ENCODE measurements at regions not wholly inside any gene's neighbourhood (a gene's known extent, or its start where the extent isn't known, plus 50 kb on each side); places are given as distances from the start of the nearest gene placed in this dataset.

GRCh38 chr1:56170784-56171320 is 408.5 kb downstream of the PLPP3 start:
- in situ Hi-C loops (cut with HindIII; ENCODE audit: low sequenced_read_pairs) = no loop called here

DNA sequence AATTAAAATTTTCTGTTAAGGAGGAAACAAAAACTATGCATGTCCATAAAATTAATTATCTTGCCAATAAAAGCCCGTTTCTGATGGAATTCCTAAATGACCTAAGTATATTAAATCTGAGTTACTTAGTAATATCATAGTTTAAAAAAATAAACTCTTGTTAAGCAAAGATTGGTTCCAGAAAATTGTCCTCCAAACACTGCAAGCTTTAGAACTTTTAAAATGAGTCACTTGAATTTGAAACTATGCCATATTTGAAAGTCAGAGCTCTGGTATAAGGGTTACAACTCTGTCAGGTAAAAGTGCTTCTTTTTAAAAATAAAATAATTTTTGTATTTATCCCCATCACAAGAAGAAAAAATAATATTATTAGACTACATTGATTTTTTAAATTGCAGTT is 409.5 kb downstream of the PLPP3 start:
- in situ Hi-C loops (cut with HindIII; ENCODE audit: low sequenced_read_pairs) = no loop called here

- in situ Hi-C loops (cut with HindIII; ENCODE audit: low sequenced_read_pairs) = no loop called here
Observed at GRCh38 chr1:56168176-56168575, 411.2 kb downstream of the PLPP3 start.

DNA sequence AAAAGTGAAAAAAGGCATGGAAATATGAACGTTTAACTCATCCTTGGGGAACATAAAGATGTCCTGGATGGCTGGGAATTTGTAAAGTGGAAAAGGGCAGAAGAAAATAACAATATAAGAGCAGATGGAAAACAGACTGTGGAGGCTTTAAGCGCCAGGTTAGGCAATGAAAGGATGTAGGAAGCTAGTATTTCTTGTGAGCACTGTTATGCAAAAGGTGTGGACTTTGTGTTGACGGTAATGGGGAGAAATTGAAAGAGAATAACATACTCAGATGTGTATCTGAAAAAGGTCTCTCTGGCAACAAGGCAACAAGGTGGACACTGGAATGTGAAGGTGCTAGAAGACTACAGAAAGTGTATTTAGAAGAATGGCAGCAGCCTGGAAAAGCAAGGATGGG is 411.8 kb downstream of the PLPP3 start:
- in situ Hi-C loops (cut with HindIII; ENCODE audit: low sequenced_read_pairs) = no loop called here

- in situ Hi-C loops (cut with HindIII; ENCODE audit: low sequenced_read_pairs) = no loop called here
Observed at GRCh38 chr1:56160773-56161315, 418.5 kb downstream of the PLPP3 start.

DNA sequence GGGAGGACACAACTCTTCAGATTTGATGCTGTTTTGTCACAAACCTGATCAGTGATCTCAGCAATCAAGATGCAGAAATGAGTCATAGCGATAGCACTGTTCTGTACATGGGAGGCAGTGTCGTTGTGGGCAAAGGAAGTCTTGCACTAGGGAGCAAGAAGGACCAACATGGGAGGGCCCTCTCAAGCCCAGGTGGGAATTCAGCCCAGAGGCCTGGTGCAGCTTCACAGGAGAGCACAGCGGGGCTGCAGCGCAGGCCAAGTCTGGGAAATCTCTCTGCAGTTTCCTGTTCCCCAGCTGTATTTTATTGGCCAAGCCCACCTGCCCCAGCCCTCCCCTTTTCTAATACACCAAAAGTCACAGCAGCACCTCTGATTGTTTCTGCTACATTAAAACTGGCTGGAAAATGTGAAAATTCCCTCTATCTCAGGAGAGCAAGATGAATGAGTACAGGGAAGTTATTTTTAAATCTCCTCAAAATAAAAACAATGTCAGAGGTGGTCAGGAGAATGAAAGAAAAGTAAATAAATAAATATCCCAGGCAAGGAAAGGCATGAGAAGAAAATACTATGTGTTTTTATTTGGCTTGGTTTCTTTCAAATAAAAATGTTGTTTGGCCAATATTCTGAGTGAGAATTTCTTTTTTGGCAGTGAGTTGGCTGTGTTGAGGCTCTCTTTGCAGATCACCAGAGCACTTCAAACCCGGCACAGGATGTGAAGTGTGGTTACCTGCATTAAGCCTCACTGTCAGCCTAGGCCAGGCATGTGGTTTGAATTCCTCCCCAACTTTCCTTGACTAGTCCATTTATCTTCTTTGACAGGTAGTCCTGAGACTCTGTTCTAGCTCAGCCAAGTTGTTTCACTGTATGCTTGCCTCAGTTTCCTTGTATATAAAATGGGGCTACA is 422.1 kb downstream of the PLPP3 start:
- in situ Hi-C loops (cut with HindIII; ENCODE audit: low sequenced_read_pairs) = no loop called here

DNA sequence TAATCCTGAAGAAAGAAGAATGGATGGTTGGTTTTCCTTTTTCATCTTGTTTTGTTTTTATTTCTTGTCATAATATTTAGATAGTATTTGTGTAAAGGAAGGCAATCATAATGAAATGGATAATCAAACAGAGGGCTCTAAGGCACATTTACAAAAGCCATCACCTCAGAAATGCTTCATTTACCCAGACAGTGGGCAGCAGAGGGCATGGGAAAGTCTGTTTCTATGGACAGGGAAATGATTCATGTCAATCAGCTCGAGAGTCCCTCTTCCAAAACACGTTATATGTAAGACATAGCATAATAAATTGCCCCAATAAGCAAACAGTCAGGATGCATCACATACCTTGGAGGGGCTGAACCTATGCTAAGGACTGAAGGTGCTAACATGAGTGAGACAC is 426.1 kb downstream of the PLPP3 start:
- in situ Hi-C loops (cut with HindIII; ENCODE audit: low sequenced_read_pairs) = no loop called here

- in situ Hi-C loops (cut with HindIII; ENCODE audit: low sequenced_read_pairs) = no loop called here
Observed at GRCh38 chr1:56152635-56153034, 426.7 kb downstream of the PLPP3 start.

DNA sequence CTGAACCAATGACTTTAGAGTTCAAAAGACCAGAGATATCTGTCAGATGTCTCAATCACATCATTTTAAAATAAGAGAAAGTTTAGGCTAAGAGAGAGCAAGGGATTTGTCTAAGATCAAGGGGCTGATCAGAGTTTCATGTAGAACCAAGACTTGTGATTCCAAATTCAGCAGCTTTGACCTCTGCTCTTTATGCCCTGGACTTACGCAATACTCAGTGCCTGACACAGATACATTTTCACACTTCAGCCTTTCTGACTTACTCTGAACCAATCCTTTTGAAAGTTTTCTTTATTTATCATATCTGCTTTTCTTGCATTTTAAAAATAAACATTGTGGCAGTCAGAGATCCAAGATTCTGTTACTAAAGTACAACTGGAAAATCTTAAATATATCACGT is 428.0 kb downstream of the PLPP3 start:
- in situ Hi-C loops (cut with HindIII; ENCODE audit: low sequenced_read_pairs) = no loop called here

DNA sequence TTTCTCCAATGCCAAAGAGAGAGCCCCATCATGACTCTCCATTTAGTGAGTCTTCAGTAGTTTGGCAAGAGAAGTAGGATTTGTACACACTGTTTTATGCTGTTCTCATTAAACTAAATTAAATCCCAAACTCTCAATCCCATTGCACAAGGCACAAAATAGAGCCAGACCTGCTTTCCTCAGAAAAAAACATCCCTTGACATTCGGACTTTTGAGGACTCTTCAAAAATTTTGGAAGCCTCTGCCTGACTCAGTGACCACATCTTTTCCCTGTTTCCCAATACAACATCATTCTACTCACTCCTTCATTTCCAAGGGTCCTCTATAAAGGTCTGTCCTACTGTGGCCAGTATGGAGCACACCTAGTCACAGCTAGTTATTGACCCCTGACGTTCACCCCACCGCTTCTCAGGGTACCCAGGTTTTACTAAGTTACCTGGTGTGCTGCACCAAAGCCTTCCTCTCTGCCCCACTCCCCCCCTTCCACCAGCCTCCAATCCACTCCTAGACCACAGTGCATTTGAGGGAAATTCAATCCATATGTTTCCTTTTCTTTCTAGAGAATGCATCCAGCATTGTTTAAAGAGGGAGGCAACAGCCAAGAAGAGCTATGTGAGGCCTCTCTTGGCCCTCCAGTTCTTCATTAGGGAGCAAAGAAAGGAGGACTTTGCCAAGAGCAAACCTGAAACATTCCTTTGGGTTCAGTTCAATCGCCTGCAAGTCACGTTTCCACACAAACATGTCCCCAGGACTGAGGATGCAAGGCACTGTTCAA is 428.7 kb downstream of the PLPP3 start:
- in situ Hi-C loops (cut with HindIII; ENCODE audit: low sequenced_read_pairs) = no loop called here

DNA sequence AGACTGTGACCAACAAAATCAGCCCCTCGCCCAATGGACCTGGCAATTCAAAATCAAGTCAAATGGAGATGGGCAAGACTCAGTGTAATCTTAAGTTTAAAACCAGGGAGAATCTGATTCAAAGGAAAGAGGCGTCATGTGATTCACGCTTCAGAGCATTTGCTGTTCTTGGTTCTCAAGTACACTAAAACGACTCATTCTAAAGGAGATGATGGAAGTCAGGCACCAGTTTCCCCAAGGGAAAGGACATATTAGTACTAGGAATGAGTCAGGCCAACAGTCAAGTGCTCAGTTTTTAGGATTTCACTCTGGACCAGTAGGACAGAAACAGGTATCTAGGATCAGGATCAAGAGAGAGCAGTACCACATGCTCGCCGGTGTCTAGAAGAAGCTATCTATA is 429.6 kb downstream of the PLPP3 start:
- in situ Hi-C loops (cut with HindIII; ENCODE audit: low sequenced_read_pairs) = no loop called here

DNA sequence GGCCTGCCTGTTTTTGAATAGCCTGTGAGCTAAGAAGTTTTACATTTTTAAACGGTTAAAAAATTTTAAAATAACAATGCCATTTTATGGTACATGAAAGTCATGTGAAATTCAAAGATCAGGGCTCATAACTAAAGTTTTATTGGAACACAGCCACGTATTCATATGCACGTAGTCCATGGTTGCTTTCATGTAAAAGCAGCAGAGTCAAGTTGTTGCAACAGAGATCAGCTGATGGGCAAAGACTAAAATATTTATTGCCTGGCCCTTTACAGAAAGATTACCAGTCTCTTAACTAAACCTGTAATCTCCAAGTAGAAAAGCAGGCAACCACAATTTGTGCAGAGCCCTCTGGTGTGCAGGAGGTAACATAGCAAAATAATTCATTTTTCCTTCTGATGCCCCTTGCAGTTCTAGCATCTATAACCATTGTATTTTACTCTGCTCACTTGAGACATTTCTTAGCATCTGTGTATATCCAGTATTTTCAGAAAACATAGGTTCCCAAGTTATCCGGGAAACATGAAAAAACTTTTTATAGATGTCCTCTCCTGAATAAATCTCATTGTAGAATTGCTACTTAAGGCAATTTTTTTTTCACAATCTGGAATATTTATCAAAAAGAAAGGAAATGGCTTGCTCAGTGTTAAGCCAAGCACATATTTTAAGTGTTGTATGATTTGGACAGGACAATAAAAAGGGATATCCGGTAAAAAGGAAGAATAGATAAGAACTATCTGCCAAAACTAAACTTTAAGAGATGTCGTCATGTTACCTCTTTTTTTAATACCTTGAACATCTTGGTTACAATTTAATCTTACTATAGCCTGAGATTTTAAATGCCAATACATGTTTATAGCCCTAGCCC is 430.8 kb downstream of the PLPP3 start:
- in situ Hi-C loops (cut with HindIII; ENCODE audit: low sequenced_read_pairs) = no loop called here

DNA sequence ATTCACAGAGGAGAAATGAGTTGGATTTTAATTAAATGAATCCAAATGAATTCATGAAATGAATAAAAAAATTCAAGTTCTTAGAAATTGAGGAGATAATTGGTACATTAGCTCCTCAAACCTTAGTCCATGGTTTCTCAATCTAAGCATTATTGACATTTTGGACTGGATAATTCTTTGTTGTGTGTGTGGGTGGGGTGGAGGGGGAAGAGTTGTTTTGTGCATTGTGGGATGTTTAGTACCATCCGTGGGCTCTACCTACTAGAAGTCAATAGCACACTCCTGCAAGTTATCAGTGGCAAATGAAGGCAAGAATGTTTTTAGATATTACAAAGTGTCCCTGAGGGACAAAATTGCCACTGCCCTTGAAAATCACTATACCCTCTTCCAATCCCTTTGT is 431.9 kb downstream of the PLPP3 start:
- in situ Hi-C loops (cut with HindIII; ENCODE audit: low sequenced_read_pairs) = no loop called here

- in situ Hi-C loops (cut with HindIII; ENCODE audit: low sequenced_read_pairs) = no loop called here
Observed at GRCh38 chr1:56147034-56147433, 432.3 kb downstream of the PLPP3 start.

DNA sequence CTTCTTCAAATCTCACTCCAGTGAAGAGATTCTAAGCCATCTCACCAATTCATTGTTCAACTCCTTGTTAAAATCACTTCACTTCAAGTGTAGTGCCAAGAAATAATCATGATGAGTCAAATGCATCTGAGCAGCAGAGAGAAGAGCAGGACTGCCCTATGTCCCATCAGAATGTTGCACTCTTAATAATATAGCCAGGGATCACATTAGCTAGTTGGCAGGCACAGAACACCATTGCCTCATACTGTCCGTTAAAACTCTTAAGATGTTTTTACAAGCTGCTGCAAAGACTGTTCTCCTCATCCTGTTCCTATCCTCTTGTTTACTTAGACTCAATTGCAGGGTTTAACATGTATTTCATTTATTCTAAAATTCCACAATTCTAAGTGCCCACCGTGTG is 432.9 kb downstream of the PLPP3 start:
- in situ Hi-C loops (cut with HindIII; ENCODE audit: low sequenced_read_pairs) = no loop called here

DNA sequence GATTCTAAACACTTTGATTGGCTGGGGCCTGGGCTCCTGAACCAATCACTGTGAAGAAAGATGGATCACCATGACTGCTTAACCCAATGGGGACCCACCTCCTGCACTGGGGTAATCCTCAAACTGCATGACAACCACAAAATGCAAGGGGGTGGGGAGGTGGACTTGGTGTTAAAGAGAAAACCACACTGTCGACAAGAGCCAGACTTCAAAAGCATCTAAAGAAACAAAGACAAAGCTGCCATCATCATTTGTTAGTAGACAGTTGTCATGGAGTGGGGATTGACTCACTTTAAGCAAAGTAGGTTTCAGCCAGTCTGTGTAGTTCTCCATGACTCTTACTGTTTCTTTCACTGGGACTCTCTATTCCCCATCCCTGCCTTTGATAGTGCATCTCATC is 433.8 kb downstream of the PLPP3 start:
- in situ Hi-C loops (cut with HindIII; ENCODE audit: low sequenced_read_pairs) = no loop called here

DNA sequence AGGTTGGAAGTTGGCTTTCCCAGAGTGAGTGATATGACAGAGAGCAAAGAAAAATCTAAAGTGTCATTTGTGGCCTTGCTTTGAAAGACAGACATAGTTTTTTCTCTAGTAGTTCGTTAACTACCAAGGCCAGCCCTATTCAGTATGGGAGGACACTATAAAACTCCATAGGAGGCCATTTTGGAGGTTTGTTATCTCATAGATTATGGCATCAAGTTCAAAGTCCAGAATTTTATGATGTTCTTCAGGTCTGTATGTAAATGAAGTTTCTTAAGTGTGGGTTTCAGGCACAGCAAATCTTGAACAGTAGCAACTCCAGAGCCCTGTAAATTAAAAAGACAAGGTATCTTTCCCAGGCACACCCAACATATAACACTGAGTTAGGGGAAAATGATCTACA is 437.1 kb downstream of the PLPP3 start:
- in situ Hi-C loops (cut with HindIII; ENCODE audit: low sequenced_read_pairs) = no loop called here

DNA sequence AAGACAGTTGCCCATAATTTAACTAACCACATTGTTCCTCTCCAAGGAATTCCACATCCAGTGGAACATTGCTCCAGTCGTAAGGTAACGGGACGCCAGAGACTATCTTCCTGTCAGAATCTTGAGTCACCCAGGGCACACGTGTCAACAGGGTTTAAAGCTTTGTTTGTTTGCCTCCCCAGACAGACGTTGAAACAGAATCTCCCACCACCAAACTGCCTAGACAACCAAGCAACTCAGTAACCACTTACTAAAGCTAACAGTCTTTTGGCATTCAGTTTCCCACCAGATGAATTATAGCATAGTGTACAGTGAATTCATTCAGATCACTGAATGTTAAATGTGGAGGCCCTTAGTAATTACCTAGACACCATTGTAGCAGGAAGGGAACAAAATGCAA is 439.5 kb downstream of the PLPP3 start:
- in situ Hi-C loops (cut with HindIII; ENCODE audit: low sequenced_read_pairs) = loop anchor here (5.0 kb wide), 1 partner anchor 78 kb away; no protein-coding TSS in a partner anchor

GRCh38 chr1:56137521-56138505 is 441.6 kb downstream of the PLPP3 start:
- in situ Hi-C loops (cut with HindIII; ENCODE audit: low sequenced_read_pairs) = loop anchor here (5.0 kb wide), 1 partner anchor 76 kb away; no protein-coding TSS in a partner anchor

All from endothelial cell of hepatic sinusoid (primary cell).